CD14-positive monocyte (primary cell): ENCODE measurements at regions not wholly inside any gene's neighbourhood (a gene's known extent, or its start where the extent isn't known, plus 50 kb on each side); places are given as distances from the start of the nearest gene placed in this dataset.

Experiments used
- DNase-seq, 3 donors: peaks; one replicate each; pipeline ENCODE4 v3.0.0-alpha.2; 2011 to 2022
- H2AFZ ChIP-seq: 2 replicates; pipeline ENCODE4 v1.6.0; 2012; ENCODE audit warnings: mild to moderate bottlenecking, low read depth, low read length, inconsistent platforms; ENCODE audit not compliant: insufficient read depth, poor library complexity, severe bottlenecking
- H3K27ac ChIP-seq, 2 donors: 1 replicate in 1 of 2; 2 replicates in 1 of 2; pipeline ENCODE4 v1.5.1; 2012 to 2013; ENCODE audit warnings: low read length in 2 of 2, control low read depth in 1 of 2, inconsistent platforms in 1 of 2, low read depth in 1 of 2, mild to moderate bottlenecking in 1 of 2
- H3K27me3 ChIP-seq, 2 donors: one replicate each; pipeline versions ENCODE4 v1.6.0 to v1.6.1; 2011 to 2013; ENCODE audit warnings: low read length in 2 of 2; ENCODE audit not compliant: control insufficient read depth in 2 of 2, insufficient read depth in 2 of 2
- H3K36me3 ChIP-seq, 2 donors: replicated peaks in 1 of 2; 1 replicate in 1 of 2; 2 replicates in 1 of 2; pipeline versions ENCODE4 v1.5.1 to v1.6.1; 2012 to 2013; ENCODE audit warnings: low read length in 2 of 2, control low read depth in 1 of 2, inconsistent platforms in 1 of 2, mild to moderate bottlenecking in 1 of 2; ENCODE audit not compliant: insufficient read depth in 2 of 2, control insufficient read depth in 1 of 2
- H3K4me1 ChIP-seq, 2 donors: 1 replicate in 1 of 2; 2 replicates in 1 of 2; pipeline versions ENCODE4 v1.5.1 to v1.6.1; 2012 to 2013; ENCODE audit warnings: low read length in 2 of 2, control low read depth in 1 of 2, inconsistent platforms in 1 of 2, mild to moderate bottlenecking in 1 of 2, moderate library complexity in 1 of 2; ENCODE audit not compliant: insufficient read depth in 2 of 2, control insufficient read depth in 1 of 2
- H3K4me2 ChIP-seq: replicated peaks from 2 replicates; pipeline ENCODE3; 2012; ENCODE audit warnings: low read length, moderate library complexity, mild to moderate bottlenecking; ENCODE audit not compliant: poor library complexity, severe bottlenecking; ENCODE audit errors: extremely low read depth
- H3K4me3 ChIP-seq, 3 experiments: fragments of 200-600 bp in 1 of 3; sonication (generic) in 1 of 3; replicated peaks in 1 of 3; 1 replicate in 2 of 3; 2 replicates in 1 of 3; pipeline ENCODE4 v1.5.1; 2011 to 2013; ENCODE audit warnings: low read length in 3 of 3, mild to moderate bottlenecking in 3 of 3, control low read depth in 2 of 3, low read depth in 2 of 3, inconsistent platforms in 1 of 3, moderate library complexity in 1 of 3
- H3K79me2 ChIP-seq: 2 replicates; pipeline ENCODE4 v1.6.0; 2012; ENCODE audit warnings: mild to moderate bottlenecking, control low read depth, inconsistent platforms, low read length, moderate library complexity; ENCODE audit not compliant: insufficient read depth
- H3K9ac ChIP-seq: 2 replicates; pipeline ENCODE4 v1.6.0; 2017; ENCODE audit warnings: low read length, mild to moderate bottlenecking; ENCODE audit not compliant: insufficient read depth, poor library complexity, severe bottlenecking
- H3K9me3 ChIP-seq, 2 donors: replicated peaks in 1 of 2; 1 replicate in 1 of 2; 2 replicates in 1 of 2; pipeline versions ENCODE4 v1.5.1 to v1.6.1; 2012 to 2013; ENCODE audit warnings: low read length in 2 of 2, control low read depth in 1 of 2; ENCODE audit not compliant: control insufficient read depth in 1 of 2, insufficient read depth in 1 of 2
- H4K20me1 ChIP-seq: 2 replicates; pipeline ENCODE4 v1.6.0; 2012; ENCODE audit warnings: mild to moderate bottlenecking, low read length, control low read depth, moderate library complexity; ENCODE audit not compliant: insufficient read depth
- H3K27ac Mint-ChIP-seq, 7 donors: one replicate each; pipeline ENCODE4 v1.8.0; 2020; ENCODE audit warnings: mild to moderate bottlenecking in 7 of 7, mixed read lengths in 7 of 7, moderate library complexity in 6 of 7, inconsistent platforms in 2 of 7
- H3K27me3 Mint-ChIP-seq, 3 donors: one replicate each; pipeline ENCODE4 v1.8.0; 2021 to 2022; ENCODE audit warnings: low read depth in 3 of 3, mild to moderate bottlenecking in 3 of 3, mixed read lengths in 3 of 3, moderate library complexity in 3 of 3, inconsistent platforms in 1 of 3
- H3K36me3 Mint-ChIP-seq, 2 donors: one replicate each; pipeline ENCODE4 v1.8.0; 2020; ENCODE audit warnings: mixed read lengths in 2 of 2, inconsistent platforms in 1 of 2, mild to moderate bottlenecking in 1 of 2
- H3K4me1 Mint-ChIP-seq: one replicate; pipeline ENCODE4 v1.8.0; 2020; ENCODE audit warnings: mild to moderate bottlenecking, mixed read lengths
- H3K4me3 Mint-ChIP-seq, 2 donors: one replicate each; pipeline ENCODE4 v1.8.0; 2020; ENCODE audit warnings: mild to moderate bottlenecking in 2 of 2, mixed read lengths in 2 of 2, moderate library complexity in 1 of 2
- H3K9me3 Mint-ChIP-seq, 7 donors: one replicate each; pipeline ENCODE4 v1.8.0; 2020 to 2022; ENCODE audit warnings: mixed read lengths in 7 of 7, mild to moderate bottlenecking in 6 of 7, moderate library complexity in 6 of 7, inconsistent platforms in 2 of 7
- WGBS: methylation state at CpG from one replicate; pipeline ENCODE4 v1.1.5; 2013; ENCODE audit warnings: missing lambda C conversion rate; ENCODE audit not compliant: insufficient coverage; 5-methylcytosine and 5-hydroxymethylcytosine counted together
- intact Hi-C, 2 donors: fragments of 100-400 bp; cut with micrococcal nuclease; formaldehyde crosslinking; loops; one replicate each; pipeline versions ENCODE4 v1.15.0 to v1.15.1; 2023
- TF ChIP-seq, protein P1 (sequence below): fragments of 200-600 bp; IDR thresholded peaks from one replicate; pipeline ENCODE4 v1.8.0; 2022; ENCODE audit warnings: antibody characterized with exemption, mild to moderate bottlenecking

DNA sequence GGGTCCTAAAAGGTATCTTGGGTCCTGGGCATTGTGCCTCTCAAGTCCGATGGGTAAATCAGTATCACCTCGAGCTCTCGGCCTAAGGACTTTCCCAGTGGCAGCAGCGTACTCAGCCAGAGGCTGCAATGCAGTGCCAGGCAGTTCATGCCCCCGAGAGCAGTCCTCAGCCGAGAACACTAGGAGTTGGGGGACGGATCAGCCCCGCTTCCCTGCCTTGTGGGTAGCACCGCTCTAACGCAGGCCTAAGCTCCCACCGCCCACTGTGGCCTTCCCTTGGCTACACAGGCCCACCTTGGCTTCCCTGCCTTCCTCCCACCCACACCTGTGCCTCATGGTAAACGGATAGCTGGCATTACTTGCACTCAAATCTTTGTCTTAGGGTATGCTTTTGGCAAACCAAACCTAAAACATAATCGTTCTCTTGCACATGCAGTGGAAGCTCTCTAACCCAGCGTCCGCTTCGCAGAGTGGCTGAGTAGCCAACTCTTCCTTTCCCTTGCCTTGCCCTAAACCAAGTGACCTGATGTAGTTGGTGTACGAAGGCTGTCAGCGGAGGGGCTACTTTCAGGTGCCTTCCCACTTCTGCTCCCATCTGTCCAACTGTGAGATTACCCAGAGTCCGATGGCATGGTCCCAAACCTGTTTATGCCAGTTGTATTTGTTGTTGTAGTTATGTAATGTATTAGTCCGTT lies 73.2 kb upstream of the CHST15 start:
- Histone ChIP-seq H3K4me1 (no peaks in the 10 kb centered on the region), H3K27ac (no peak overlapping the region), H4K20me1 (no peaks in the 10 kb centered on the region), H3K9ac (no peak overlapping the region), H3K36me3 (no peaks in the 10 kb centered on the region), H3K79me2 (no peaks in the 10 kb centered on the region), H3K4me3 (no peak overlapping the region), H2AFZ (no peak overlapping the region), H3K9me3 (peaks cover 0 to 10% of the 10 kb centered on the region in 2 donors), H3K4me2 (no peak overlapping the region), H3K27me3 (peaks cover 0 to 2% of the 10 kb centered on the region in 2 donors)
- Mint-ChIP-seq H3K4me1 (peaks cover 3% of the 10 kb centered on the region), H3K9me3 (peaks cover 7 to 15% (median 9%) of the 10 kb centered on the region in 7 donors), H3K36me3 (peaks cover 0 to 3% of the 10 kb centered on the region in 2 donors), H3K27me3 (peaks cover 10 to 29% (median 16%) of the 10 kb centered on the region in 3 donors), H3K4me3 (no peak overlapping the region), H3K27ac (peak overlapping the region in 1 of 7 donors; percentile 82)
- intact Hi-C loops: no loop called here
- 89% methylated on average over 18 of the region's 20 CpGs for WGBS
- DNase-seq: no peak
- TF ChIP-seq, protein P1, sequence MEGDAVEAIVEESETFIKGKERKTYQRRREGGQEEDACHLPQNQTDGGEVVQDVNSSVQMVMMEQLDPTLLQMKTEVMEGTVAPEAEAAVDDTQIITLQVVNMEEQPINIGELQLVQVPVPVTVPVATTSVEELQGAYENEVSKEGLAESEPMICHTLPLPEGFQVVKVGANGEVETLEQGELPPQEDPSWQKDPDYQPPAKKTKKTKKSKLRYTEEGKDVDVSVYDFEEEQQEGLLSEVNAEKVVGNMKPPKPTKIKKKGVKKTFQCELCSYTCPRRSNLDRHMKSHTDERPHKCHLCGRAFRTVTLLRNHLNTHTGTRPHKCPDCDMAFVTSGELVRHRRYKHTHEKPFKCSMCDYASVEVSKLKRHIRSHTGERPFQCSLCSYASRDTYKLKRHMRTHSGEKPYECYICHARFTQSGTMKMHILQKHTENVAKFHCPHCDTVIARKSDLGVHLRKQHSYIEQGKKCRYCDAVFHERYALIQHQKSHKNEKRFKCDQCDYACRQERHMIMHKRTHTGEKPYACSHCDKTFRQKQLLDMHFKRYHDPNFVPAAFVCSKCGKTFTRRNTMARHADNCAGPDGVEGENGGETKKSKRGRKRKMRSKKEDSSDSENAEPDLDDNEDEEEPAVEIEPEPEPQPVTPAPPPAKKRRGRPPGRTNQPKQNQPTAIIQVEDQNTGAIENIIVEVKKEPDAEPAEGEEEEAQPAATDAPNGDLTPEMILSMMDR: no peak

DNA sequence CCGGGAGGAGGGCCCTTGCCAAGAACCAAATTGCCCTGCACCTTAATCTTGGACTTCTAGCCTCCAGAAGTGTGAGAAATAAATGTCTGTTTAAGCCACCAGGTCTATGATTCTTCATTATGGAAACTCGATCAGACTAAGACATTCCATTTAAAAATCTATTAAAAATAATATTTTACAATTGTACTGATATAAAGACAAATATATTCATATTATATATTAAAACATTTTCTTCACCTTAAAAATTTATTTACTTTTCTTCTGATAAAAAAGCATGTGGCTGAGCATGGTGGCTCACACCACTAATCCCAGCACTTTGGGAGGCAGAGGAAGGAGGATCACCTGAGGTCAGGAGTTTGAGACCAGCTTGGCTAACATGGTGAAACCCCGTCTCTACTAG lies 72.4 kb upstream of the CHST15 start:
- no CpG with 5 or more reads among the region's 3 CpGs for WGBS
- intact Hi-C loops: no loop called here
- no peak overlapping the region for H3K4me3 Mint-ChIP-seq

More for the DNA sequence above, 72.4 kb upstream of the CHST15 start:
- TF ChIP-seq, protein P1: no peak
- DNase-seq: no peak
- peaks cover 0 to 10% of the 10 kb centered on the region in 2 donors for H3K9me3 ChIP-seq
- Mint-ChIP-seq H3K36me3 (peaks cover 0 to 3% of the 10 kb centered on the region in 2 donors), H3K27me3 (peaks cover 14 to 34% (median 20%) of the 10 kb centered on the region in 3 donors), H3K27ac (no peak overlapping the region), H3K4me1 (peaks cover 3% of the 10 kb centered on the region), H3K9me3 (peaks cover 7 to 15% (median 9%) of the 10 kb centered on the region in 7 donors)
- H3K27ac ChIP-seq: no peak overlapping the region
- H3K4me3 ChIP-seq: no peak overlapping the region
- no peak overlapping the region for H3K4me2 ChIP-seq
- H3K9ac ChIP-seq: no peak overlapping the region
- no peaks in the 10 kb centered on the region for H3K79me2 ChIP-seq
- H4K20me1 ChIP-seq: no peaks in the 10 kb centered on the region
- H2AFZ ChIP-seq: no peak overlapping the region
- no peaks in the 10 kb centered on the region for H3K36me3 ChIP-seq
- peaks cover 0 to 3% of the 10 kb centered on the region in 2 donors for H3K27me3 ChIP-seq
- no peaks in the 10 kb centered on the region for H3K4me1 ChIP-seq
